ENCODE measurements at regions not wholly inside any gene's neighbourhood (a gene's known extent, or its start where the extent isn't known, plus 50 kb on each side); places are given as distances from the start of the nearest gene placed in this dataset.

DNA sequence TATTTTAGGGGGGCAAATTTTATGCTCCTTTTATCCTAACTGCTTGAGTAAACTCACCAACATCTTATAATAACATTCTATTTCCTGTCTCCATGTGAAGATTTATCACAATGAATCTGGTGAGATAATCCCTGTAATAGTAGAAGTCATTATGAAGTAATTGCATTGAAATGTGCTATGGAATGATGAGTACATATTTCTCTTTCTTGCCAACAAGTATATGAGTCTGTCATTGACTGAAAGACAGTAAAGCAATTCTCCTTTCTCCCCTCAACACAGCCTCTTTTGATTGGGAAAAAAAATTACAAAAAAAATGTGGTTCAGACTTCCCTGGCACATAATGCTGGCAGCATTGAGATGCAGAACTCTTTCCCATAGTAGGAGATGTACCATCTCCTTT is 459.2 kb upstream of the RGMB start:
- ATAC-seq (ENCODE audit: insufficient read depth, low FRiP score) (no peak), DNase-seq (no peak)
- H3K27me3 ChIP-seq (ENCODE audit: control insufficient read depth in 3 of 3, insufficient read depth in 3 of 3, low read length in 2 of 3): no peaks in the 10 kb centered on the region
- no peak overlapping the region for H3K9ac ChIP-seq (ENCODE audit: insufficient read depth in 1 of 2, low read length in 2 of 2)
- no peaks in the 10 kb centered on the region for H3K36me3 ChIP-seq (ENCODE audit: control insufficient read depth in 4 of 4, insufficient read depth in 4 of 4, low read length in 4 of 4)
- H3K27ac ChIP-seq (ENCODE audit: low read depth in 1 of 2, low read length in 1 of 2): no peak overlapping the region
- H3K9me3 ChIP-seq (ENCODE audit: control insufficient read depth in 4 of 4, insufficient read depth in 3 of 4, low read length in 3 of 4): peaks cover 0 to 3% (median under 1%) of the 10 kb centered on the region in 4 donors
- TF ChIP-seq, protein P1, sequence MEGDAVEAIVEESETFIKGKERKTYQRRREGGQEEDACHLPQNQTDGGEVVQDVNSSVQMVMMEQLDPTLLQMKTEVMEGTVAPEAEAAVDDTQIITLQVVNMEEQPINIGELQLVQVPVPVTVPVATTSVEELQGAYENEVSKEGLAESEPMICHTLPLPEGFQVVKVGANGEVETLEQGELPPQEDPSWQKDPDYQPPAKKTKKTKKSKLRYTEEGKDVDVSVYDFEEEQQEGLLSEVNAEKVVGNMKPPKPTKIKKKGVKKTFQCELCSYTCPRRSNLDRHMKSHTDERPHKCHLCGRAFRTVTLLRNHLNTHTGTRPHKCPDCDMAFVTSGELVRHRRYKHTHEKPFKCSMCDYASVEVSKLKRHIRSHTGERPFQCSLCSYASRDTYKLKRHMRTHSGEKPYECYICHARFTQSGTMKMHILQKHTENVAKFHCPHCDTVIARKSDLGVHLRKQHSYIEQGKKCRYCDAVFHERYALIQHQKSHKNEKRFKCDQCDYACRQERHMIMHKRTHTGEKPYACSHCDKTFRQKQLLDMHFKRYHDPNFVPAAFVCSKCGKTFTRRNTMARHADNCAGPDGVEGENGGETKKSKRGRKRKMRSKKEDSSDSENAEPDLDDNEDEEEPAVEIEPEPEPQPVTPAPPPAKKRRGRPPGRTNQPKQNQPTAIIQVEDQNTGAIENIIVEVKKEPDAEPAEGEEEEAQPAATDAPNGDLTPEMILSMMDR (IDR thresholded peaks at IDR 0.05; ENCODE audit: control extremely low read depth, extremely low read depth): no peak
- H3K4me3 ChIP-seq: no peak overlapping the region
- no peaks in the 10 kb centered on the region for H3K4me1 ChIP-seq (ENCODE audit: control insufficient read depth in 5 of 5, insufficient read depth in 5 of 5, low read length in 5 of 5)

DNA sequence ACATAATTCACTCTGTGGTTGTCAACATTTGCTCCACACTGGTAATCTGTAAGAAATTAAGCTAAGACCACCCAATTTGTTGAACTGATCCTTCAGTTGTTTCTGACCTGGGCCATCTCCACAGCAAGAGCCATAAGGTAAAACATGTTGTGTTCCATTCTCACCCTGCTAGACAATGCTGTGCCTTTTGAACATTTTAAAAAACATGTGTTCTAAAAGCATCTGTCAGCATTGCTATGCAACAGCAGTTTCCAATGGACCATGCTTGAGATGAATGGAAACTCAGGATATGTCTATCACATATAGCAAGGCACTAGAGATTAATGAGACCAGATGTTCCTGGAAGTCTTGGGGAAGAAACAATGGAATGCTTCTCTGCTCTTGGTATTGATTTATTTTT is 455.1 kb upstream of the RGMB start:
- ATAC-seq (ENCODE audit: insufficient read depth, low FRiP score) (no peak), DNase-seq (no peak)
- Histone ChIP-seq H3K27ac (ENCODE audit: low read depth in 1 of 2, low read length in 1 of 2) (no peak overlapping the region), H3K36me3 (ENCODE audit: control insufficient read depth in 4 of 4, insufficient read depth in 4 of 4, low read length in 4 of 4) (no peaks in the 10 kb centered on the region), H3K27me3 (ENCODE audit: control insufficient read depth in 3 of 3, insufficient read depth in 3 of 3, low read length in 2 of 3) (no peaks in the 10 kb centered on the region), H3K9ac (ENCODE audit: insufficient read depth in 1 of 2, low read length in 2 of 2) (no peak overlapping the region), H3K4me3 (no peak overlapping the region), H3K4me1 (ENCODE audit: control insufficient read depth in 5 of 5, insufficient read depth in 5 of 5, low read length in 5 of 5) (no peaks in the 10 kb centered on the region), H3K9me3 (ENCODE audit: control insufficient read depth in 4 of 4, insufficient read depth in 3 of 4, low read length in 3 of 4) (peaks cover 0 to 3% (median 0%) of the 10 kb centered on the region in 4 donors)
- TF ChIP-seq, protein P1 (IDR thresholded peaks at IDR 0.05; ENCODE audit: control extremely low read depth, extremely low read depth): no peak

DNA sequence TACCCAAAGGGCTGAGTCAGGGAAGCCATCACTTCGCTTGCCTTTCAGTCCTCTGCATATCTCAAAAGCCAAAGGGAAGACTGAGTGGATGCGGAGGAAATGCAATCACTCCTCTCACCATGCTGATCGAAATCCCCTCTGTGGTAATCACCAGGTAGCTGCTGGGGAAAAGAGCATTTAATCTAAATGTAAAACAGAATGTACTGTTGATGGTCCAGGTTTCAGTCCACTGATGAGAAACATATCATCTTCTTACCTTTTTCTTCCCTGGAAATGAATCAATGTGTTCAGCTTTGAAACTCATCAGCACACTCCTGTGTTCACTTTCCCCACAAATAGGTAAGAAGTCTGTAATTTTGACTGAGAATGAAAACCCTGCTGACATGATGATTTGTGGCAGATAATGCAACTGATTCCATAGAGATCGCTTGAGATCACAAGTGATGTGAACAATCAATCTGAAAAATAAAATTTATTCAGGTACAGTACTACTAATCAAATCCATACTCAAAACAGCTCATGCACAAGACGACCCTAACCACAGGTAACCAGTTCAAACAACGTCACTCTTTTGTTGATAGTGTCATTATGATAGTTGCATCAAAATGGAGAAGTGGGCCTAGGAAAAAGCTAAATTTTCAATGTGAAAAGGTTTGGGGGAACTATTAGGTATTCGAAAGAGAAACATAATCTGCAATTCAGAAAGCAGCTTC is 454.0 kb upstream of the RGMB start:
- no peak for DNase-seq
- no peaks in the 10 kb centered on the region for H3K4me1 ChIP-seq (ENCODE audit: control insufficient read depth in 5 of 5, insufficient read depth in 5 of 5, low read length in 5 of 5)
- ATAC-seq (ENCODE audit: insufficient read depth, low FRiP score): no peak
- 86 to 87% methylated on average over 7 of the region's 7 CpGs for WGBS, 2 donors
- H3K4me3 ChIP-seq: no peak overlapping the region
- no peak overlapping the region for H3K27ac ChIP-seq (ENCODE audit: low read depth in 1 of 2, low read length in 1 of 2)
- no peak overlapping the region for H3K9ac ChIP-seq (ENCODE audit: insufficient read depth in 1 of 2, low read length in 2 of 2)
- no peaks in the 10 kb centered on the region for H3K36me3 ChIP-seq (ENCODE audit: control insufficient read depth in 4 of 4, insufficient read depth in 4 of 4, low read length in 4 of 4)
- no peaks in the 10 kb centered on the region for H3K27me3 ChIP-seq (ENCODE audit: control insufficient read depth in 3 of 3, insufficient read depth in 3 of 3, low read length in 2 of 3)
- TF ChIP-seq, protein P1 (IDR thresholded peaks at IDR 0.05; ENCODE audit: control extremely low read depth, extremely low read depth): no peak
- H3K9me3 ChIP-seq (ENCODE audit: control insufficient read depth in 4 of 4, insufficient read depth in 3 of 4, low read length in 3 of 4): peaks cover 0 to 2% (median 0%) of the 10 kb centered on the region in 4 donors

DNA sequence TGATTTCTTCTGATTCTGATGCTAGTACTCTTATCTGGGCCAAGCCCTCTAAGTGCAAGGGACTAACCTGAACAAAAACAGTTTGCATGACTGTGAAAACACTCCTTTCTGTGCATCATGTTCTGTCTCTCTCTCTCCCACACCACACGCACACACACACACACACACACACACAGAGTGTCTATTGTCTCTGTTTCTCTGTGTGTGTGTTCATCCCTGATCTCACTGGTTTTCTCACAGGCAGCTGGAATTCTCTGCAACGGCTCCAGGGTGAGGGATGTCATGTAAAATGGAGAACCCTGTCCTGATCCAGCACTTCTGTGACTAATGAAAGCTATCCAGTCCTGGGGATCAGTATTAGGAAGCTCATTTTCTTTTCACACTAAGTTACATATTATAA is 453.1 kb upstream of the RGMB start:
- no peaks in the 10 kb centered on the region for H3K27me3 ChIP-seq (ENCODE audit: control insufficient read depth in 3 of 3, insufficient read depth in 3 of 3, low read length in 2 of 3)
- 59 to 83% methylated on average over 2 of the region's 2 CpGs for WGBS, 2 donors
- H3K36me3 ChIP-seq (ENCODE audit: control insufficient read depth in 4 of 4, insufficient read depth in 4 of 4, low read length in 4 of 4): no peaks in the 10 kb centered on the region
- H3K27ac ChIP-seq (ENCODE audit: low read depth in 1 of 2, low read length in 1 of 2): no peak overlapping the region
- TF ChIP-seq, protein P1 (IDR thresholded peaks at IDR 0.05; ENCODE audit: control extremely low read depth, extremely low read depth): no peak
- no peak overlapping the region for H3K9ac ChIP-seq (ENCODE audit: insufficient read depth in 1 of 2, low read length in 2 of 2)
- DNase-seq (no peak), ATAC-seq (ENCODE audit: insufficient read depth, low FRiP score) (no peak)
- H3K4me1 ChIP-seq (ENCODE audit: control insufficient read depth in 5 of 5, insufficient read depth in 5 of 5, low read length in 5 of 5): no peaks in the 10 kb centered on the region
- no peaks in the 10 kb centered on the region for H3K9me3 ChIP-seq (ENCODE audit: control insufficient read depth in 4 of 4, insufficient read depth in 3 of 4, low read length in 3 of 4)
- H3K4me3 ChIP-seq: no peak overlapping the region

Data from lung (tissue), 11 donors.